Type B pancreatic cell (in vitro differentiated cells): ENCODE measurements at regions not wholly inside any gene's neighbourhood (a gene's known extent, or its start where the extent isn't known, plus 50 kb on each side); places are given as distances from the start of the nearest gene placed in this dataset.

Experiments
- DNase-seq: peaks from one replicate; pipeline ENCODE4 v3.0.0; 2021; ENCODE audit warnings: mixed read lengths; ENCODE audit not compliant: unreplicated experiment; ENCODE audit errors: extremely low spot score
- H3K27ac Mint-ChIP-seq: 2 replicates; pipeline ENCODE4 v1.8.0; 2021; ENCODE audit warnings: mild to moderate bottlenecking, mixed read lengths
- H3K27me3 Mint-ChIP-seq: 2 replicates; pipeline ENCODE4 v1.8.0; 2021; ENCODE audit warnings: mixed read lengths
- H3K36me3 Mint-ChIP-seq: 2 replicates; pipeline ENCODE4 v1.8.0; 2021; ENCODE audit warnings: mixed read lengths
- H3K4me1 Mint-ChIP-seq: one replicate; pipeline ENCODE4 v1.8.0; 2021; ENCODE audit warnings: mixed read lengths; ENCODE audit not compliant: unreplicated experiment
- H3K4me3 Mint-ChIP-seq: 2 replicates; pipeline ENCODE4 v1.8.0; 2021; ENCODE audit warnings: mild to moderate bottlenecking, mixed read lengths
- H3K9me3 Mint-ChIP-seq: 2 replicates; pipeline ENCODE4 v1.8.0; 2021; ENCODE audit warnings: mixed read lengths
- CTCF ChIP-seq: fragments of 200-600 bp; sonication (generic); conservative IDR thresholded peaks from 2 replicates; pipeline ENCODE4 v1.5.0; 2021; ENCODE audit warnings: antibody characterized with exemption, mild to moderate bottlenecking

- Mint-ChIP-seq H3K4me1 (no peaks in the 10 kb centered on the region), H3K36me3 (no peaks in the 10 kb centered on the region), H3K27me3 (no peaks in the 10 kb centered on the region), H3K9me3 (no peaks in the 10 kb centered on the region), H3K27ac (no peak overlapping the region), H3K4me3 (no peak overlapping the region)
- no peak for TF ChIP-seq CTCF
- no peak for DNase-seq
Observed at GRCh38 chr14:27566843-27567382, 969.1 kb upstream of the NOVA1 start.

GRCh38 chr14:27573018-27573417, 975.2 kb upstream of the NOVA1 start:
- no peaks in the 10 kb centered on the region for H3K36me3 Mint-ChIP-seq
- no peaks in the 10 kb centered on the region for H3K4me1 Mint-ChIP-seq
- H3K9me3 Mint-ChIP-seq, result peaks cover 5% of the 10 kb centered on the region
- H3K27me3 Mint-ChIP-seq, result no peaks in the 10 kb centered on the region
- DNase-seq, result no peak
- no peak overlapping the region for H3K4me3 Mint-ChIP-seq
- H3K27ac Mint-ChIP-seq, result no peak overlapping the region
- TF ChIP-seq CTCF, result no peak

GRCh38 chr14:27587103-27587502, 989.3 kb upstream of the NOVA1 start:
- TF ChIP-seq CTCF, result peak; percentile 62
- Mint-ChIP-seq H3K9me3 (no peaks in the 10 kb centered on the region), H3K27me3 (no peaks in the 10 kb centered on the region), H3K4me1 (no peaks in the 10 kb centered on the region), H3K36me3 (no peaks in the 10 kb centered on the region), H3K27ac (no peak overlapping the region), H3K4me3 (no peak overlapping the region)
- no peak for DNase-seq

DNA sequence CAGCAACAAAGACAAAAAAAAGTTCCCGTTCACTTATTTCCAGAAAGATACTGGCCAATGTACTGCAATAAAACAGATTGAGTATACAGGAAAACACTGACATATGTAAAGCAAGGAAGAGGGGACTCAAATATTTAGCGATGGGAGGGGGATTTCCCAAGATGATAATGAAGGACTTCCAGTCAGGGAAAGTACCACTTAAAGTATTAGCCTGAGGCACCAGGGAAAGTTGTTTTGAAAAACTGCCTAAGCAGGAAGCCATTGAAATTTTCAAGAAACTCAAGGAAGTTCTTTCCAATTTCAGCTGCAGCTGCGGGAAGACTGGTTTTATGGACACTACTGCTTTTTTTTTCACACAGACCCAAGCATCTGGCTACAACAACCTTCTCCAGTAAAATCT, 1007.4 kb upstream of the NOVA1 start:
- Mint-ChIP-seq H3K36me3 (no peaks in the 10 kb centered on the region), H3K9me3 (no peaks in the 10 kb centered on the region), H3K4me1 (peaks cover 5% of the 10 kb centered on the region), H3K4me3 (no peak overlapping the region), H3K27me3 (no peaks in the 10 kb centered on the region), H3K27ac (peak overlapping the region; percentile 44)
- DNase-seq, result no peak
- TF ChIP-seq CTCF, result no peak

DNA sequence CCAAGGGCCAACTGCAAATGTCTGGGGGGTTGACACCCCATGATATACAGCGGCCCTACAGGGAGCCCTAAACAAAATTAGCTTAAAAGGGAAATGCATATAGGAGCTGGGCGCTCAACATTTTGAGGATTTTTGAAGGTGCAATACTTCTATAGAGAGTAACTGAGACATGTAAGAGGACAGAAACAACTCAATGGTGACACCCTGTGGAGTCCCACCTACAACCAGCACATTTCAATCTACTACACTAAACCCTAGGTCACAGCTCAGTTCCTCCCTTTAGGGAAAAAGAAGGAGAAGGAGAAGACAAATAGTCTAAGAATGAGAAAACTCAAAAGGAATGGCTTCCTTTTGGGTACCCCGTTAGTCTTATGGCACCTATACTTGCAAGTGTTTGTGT, 1010.5 kb upstream of the NOVA1 start:
- no peak overlapping the region for H3K4me3 Mint-ChIP-seq
- no peaks in the 10 kb centered on the region for H3K36me3 Mint-ChIP-seq
- H3K27ac Mint-ChIP-seq, result no peak overlapping the region
- no peaks in the 10 kb centered on the region for H3K9me3 Mint-ChIP-seq
- H3K4me1 Mint-ChIP-seq, result peaks cover 5% of the 10 kb centered on the region
- H3K27me3 Mint-ChIP-seq, result no peaks in the 10 kb centered on the region
- TF ChIP-seq CTCF, result no peak
- DNase-seq, result no peak

DNA sequence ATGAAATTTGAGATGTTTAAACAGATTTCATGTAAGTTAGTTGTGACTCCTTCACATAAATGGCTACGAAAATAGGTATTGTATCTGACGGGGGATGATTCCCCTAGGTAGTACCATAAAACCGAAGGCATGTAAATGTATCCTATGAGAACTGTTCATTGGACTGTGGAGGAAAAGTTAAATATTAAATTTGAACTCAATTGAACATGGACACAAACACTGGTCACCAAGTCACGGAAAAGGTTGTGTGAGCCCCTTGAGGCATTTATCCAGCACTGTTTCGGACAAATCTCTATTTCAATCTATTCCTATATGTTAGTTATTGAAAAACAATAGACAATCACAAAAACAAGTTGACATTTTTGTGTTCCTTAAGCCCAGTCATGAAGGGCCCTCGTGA, 1014.3 kb upstream of the NOVA1 start:
- Mint-ChIP-seq H3K4me3 (no peak overlapping the region), H3K27ac (no peak overlapping the region), H3K27me3 (no peaks in the 10 kb centered on the region), H3K4me1 (no peaks in the 10 kb centered on the region), H3K9me3 (no peaks in the 10 kb centered on the region), H3K36me3 (no peaks in the 10 kb centered on the region)
- DNase-seq, result no peak
- TF ChIP-seq CTCF, result no peak
